Loucy (cell line): ENCODE measurements at regions not wholly inside any gene's neighbourhood (a gene's known extent, or its start where the extent isn't known, plus 50 kb on each side); places are given as distances from the start of the nearest gene placed in this dataset.

Source experiments
- H2AFZ ChIP-seq: fragments of 200-600 bp; sonication (generic); 2 replicates; pipeline ENCODE4 v1.6.0; 2016; ENCODE audit warnings: antibody characterized with exemption, mild to moderate bottlenecking, low read length, moderate library complexity
- H3F3A ChIP-seq: fragments of 200-600 bp; 2 replicates; pipeline ENCODE4 v1.6.0; 2016; ENCODE audit warnings: antibody characterized with exemption, low read depth, mild to moderate bottlenecking
- H3K27me3 ChIP-seq: fragments of 200-600 bp; sonication (generic); 2 replicates; pipeline ENCODE4 v1.6.1; 2014; ENCODE audit warnings: low read length, mild to moderate bottlenecking; ENCODE audit not compliant: insufficient read depth, poor library complexity, severe bottlenecking
- H3K36me3 ChIP-seq: fragments of 200-600 bp; sonication (generic); 2 replicates; pipeline ENCODE4 v1.6.1; 2016; ENCODE audit warnings: low read length; ENCODE audit not compliant: insufficient read depth
- H3K4me1 ChIP-seq: fragments of 200-600 bp; sonication (generic); 2 replicates; pipeline ENCODE4 v1.5.1; 2014; ENCODE audit warnings: low read length, mild to moderate bottlenecking; ENCODE audit not compliant: insufficient read depth, poor library complexity, severe bottlenecking
- H3K4me2 ChIP-seq: fragments of 200-600 bp; sonication (generic); 2 replicates; pipeline ENCODE4 v1.6.0; 2014; ENCODE audit warnings: antibody characterized with exemption, low read length, low read depth, mild to moderate bottlenecking; ENCODE audit not compliant: poor library complexity, severe bottlenecking
- H3K4me3 ChIP-seq: fragments of 200-600 bp; sonication (generic); 2 replicates; pipeline ENCODE4 v1.5.1; 2014; ENCODE audit warnings: low read length, mild to moderate bottlenecking, mixed read lengths; ENCODE audit not compliant: poor library complexity, severe bottlenecking
- H3K79me2 ChIP-seq: fragments of 200-600 bp; sonication (generic); 2 replicates; pipeline ENCODE4 v1.6.1; 2014; ENCODE audit warnings: low read length; ENCODE audit not compliant: insufficient read depth
- H3K9ac ChIP-seq: fragments of 200-600 bp; sonication (generic); 2 replicates; pipeline ENCODE4 v1.6.0; 2014; ENCODE audit warnings: mild to moderate bottlenecking, low read depth, low read length, moderate library complexity; ENCODE audit not compliant: poor library complexity, severe bottlenecking
- H3K9me2 ChIP-seq: fragments of 200-600 bp; sonication (generic); replicated peaks from 2 replicates; pipeline ENCODE4 v1.6.1; 2016; ENCODE audit warnings: low read depth, low read length, mixed read lengths
- H3K9me3 ChIP-seq: fragments of 200-600 bp; sonication (generic); 2 replicates; pipeline ENCODE4 v1.6.1; 2014; ENCODE audit warnings: mild to moderate bottlenecking, antibody characterized with exemption, low read length, low read depth; ENCODE audit not compliant: insufficient read depth
- H4K20me1 ChIP-seq: fragments of 200-600 bp; sonication (generic); 2 replicates; pipeline ENCODE4 v1.6.0; 2014; ENCODE audit warnings: antibody characterized with exemption, low read length, mild to moderate bottlenecking; ENCODE audit not compliant: insufficient read depth, poor library complexity, severe bottlenecking
- CTCF ChIP-seq: fragments of 200-600 bp; sonication (generic); conservative IDR thresholded peaks from 2 replicates; pipeline ENCODE4 v1.5.1; 2014; ENCODE audit warnings: mild to moderate bottlenecking, antibody characterized with exemption, low read length
- EZH2phosphoT487 ChIP-seq: fragments of 200-600 bp; IDR thresholded peaks from 2 replicates; pipeline ENCODE4 v1.6.1; 2018; ENCODE audit warnings: antibody characterized with exemption, mild to moderate bottlenecking, moderate library complexity, borderline replicate concordance

- Histone ChIP-seq H3K9ac (no peak overlapping the region), H3K4me2 (no peak overlapping the region), H2AFZ (no peak overlapping the region), H3K9me3 (no peaks in the 10 kb centered on the region), H3K9me2 (no peaks in the 10 kb centered on the region), H3F3A (no peaks in the 10 kb centered on the region), H3K79me2 (no peaks in the 10 kb centered on the region), H3K36me3 (no peaks in the 10 kb centered on the region), H3K4me3 (no peak overlapping the region), H3K4me1 (no peaks in the 10 kb centered on the region), H3K27me3 (no peaks in the 10 kb centered on the region), H4K20me1 (no peaks in the 10 kb centered on the region)
- TF ChIP-seq EZH2phosphoT487 (no peak), CTCF (no peak)
These were observed 191.8 kb upstream of the NTM start for GRCh38 chr11:131178596-131178995.

- no peaks in the 10 kb centered on the region for H3K9me2 ChIP-seq
- no peak overlapping the region for H3K4me3 ChIP-seq
- no peak overlapping the region for H3K4me2 ChIP-seq
These were observed 190.6 kb upstream of the NTM start for GRCh38 chr11:131179836-131180235.

GRCh38 chr11:131185915-131186314 lies 184.5 kb upstream of the NTM start:
- Histone ChIP-seq H2AFZ (no peak overlapping the region), H3K4me2 (no peak overlapping the region), H3K9me3 (no peaks in the 10 kb centered on the region), H3K27me3 (no peaks in the 10 kb centered on the region), H3K9ac (no peak overlapping the region), H3K9me2 (no peaks in the 10 kb centered on the region), H3K4me3 (no peak overlapping the region), H3K79me2 (no peaks in the 10 kb centered on the region), H3K36me3 (no peaks in the 10 kb centered on the region), H3K4me1 (no peaks in the 10 kb centered on the region), H4K20me1 (no peaks in the 10 kb centered on the region), H3F3A (no peaks in the 10 kb centered on the region)
- no peak for TF ChIP-seq EZH2phosphoT487
- TF ChIP-seq CTCF: no peak

More at GRCh38 chr11:131179836-131180235, 190.6 kb upstream of the NTM start:
- Histone ChIP-seq H4K20me1 (no peaks in the 10 kb centered on the region), H3K9ac (no peak overlapping the region), H3K4me1 (no peaks in the 10 kb centered on the region), H3K79me2 (no peaks in the 10 kb centered on the region), H3K9me3 (no peaks in the 10 kb centered on the region), H3F3A (no peaks in the 10 kb centered on the region), H2AFZ (no peak overlapping the region), H3K27me3 (no peaks in the 10 kb centered on the region), H3K36me3 (no peaks in the 10 kb centered on the region)
- TF ChIP-seq CTCF (no peak), EZH2phosphoT487 (no peak)
